Lung (tissue), 11 donors: ENCODE measurements at regions not wholly inside any gene's neighbourhood (a gene's known extent, or its start where the extent isn't known, plus 50 kb on each side); places are given as distances from the start of the nearest gene placed in this dataset.

ENCODE experiments used
- ATAC-seq: fragments of 200-7000 bp; cut with Tn5 transposase; one replicate; pipeline ENCODE4 v1.9.1; 2020; ENCODE audit warnings: moderate number of reproducible peaks; ENCODE audit not compliant: insufficient read depth, low FRiP score
- DNase-seq, 3 donors: peaks; one replicate each; pipeline ENCODE4 v3.0.0-alpha.2; 2013 to 2017
- H3K27ac ChIP-seq, 2 donors: one replicate each; pipeline ENCODE4 v1.5.1; 2013; ENCODE audit warnings: mild to moderate bottlenecking in 2 of 2, moderate library complexity in 2 of 2, control low read depth in 1 of 2, inconsistent platforms in 1 of 2, low read depth in 1 of 2, low read length in 1 of 2
- H3K27me3 ChIP-seq, 3 donors: one replicate each; pipeline ENCODE4 v1.5.1; 2013; ENCODE audit warnings: low read length in 2 of 3; ENCODE audit not compliant: control insufficient read depth in 3 of 3, insufficient read depth in 3 of 3
- H3K36me3 ChIP-seq, 4 donors: one replicate each; pipeline ENCODE4 v1.5.1; 2013; ENCODE audit warnings: low read length in 4 of 4, mild to moderate bottlenecking in 1 of 4, moderate library complexity in 1 of 4; ENCODE audit not compliant: control insufficient read depth in 4 of 4, insufficient read depth in 4 of 4
- H3K4me1 ChIP-seq, 5 donors: one replicate each; pipeline ENCODE4 v1.5.1; 2013; ENCODE audit warnings: low read length in 5 of 5, mild to moderate bottlenecking in 2 of 5, moderate library complexity in 1 of 5; ENCODE audit not compliant: control insufficient read depth in 5 of 5, insufficient read depth in 5 of 5
- H3K4me3 ChIP-seq: one replicate; pipeline ENCODE4 v1.5.1; 2013; ENCODE audit warnings: mild to moderate bottlenecking, control low read depth, moderate library complexity
- H3K9ac ChIP-seq, 2 donors: one replicate each; pipeline ENCODE4 v1.5.1; 2013; ENCODE audit warnings: low read length in 2 of 2, control low read depth in 1 of 2; ENCODE audit not compliant: insufficient read depth in 1 of 2
- H3K9me3 ChIP-seq, 4 donors: one replicate each; pipeline ENCODE4 v1.5.1; 2013; ENCODE audit warnings: low read length in 3 of 4, mild to moderate bottlenecking in 1 of 4, moderate library complexity in 1 of 4; ENCODE audit not compliant: control insufficient read depth in 4 of 4, insufficient read depth in 3 of 4
- CTCF ChIP-seq: IDR thresholded peaks from 2 replicates; pipeline ENCODE4 v1.5.1; 2012; ENCODE audit warnings: mild to moderate bottlenecking; ENCODE audit errors: control extremely low read depth, extremely low read depth
- WGBS, 2 donors: extraction: QIAGEN DNeasy Blood & Tissue Kit; methylation state at CpG; one replicate each; pipeline ENCODE4 v1.1.7; 2013; 5-methylcytosine and 5-hydroxymethylcytosine counted together
- donor health status: control.
- donor health status: control.
- donor health status: Bipolar disorder and iron deficiency.
- donor health status: healthy.
- donor health status: DM: yes; HTN: yes; CAD: no.

GRCh38 chr18:73985855-73986625, 161.6 kb downstream of the FBXO15 start:
- H3K36me3 ChIP-seq, result no peaks in the 10 kb centered on the region
- no peak overlapping the region for H3K4me3 ChIP-seq
- no peak overlapping the region for H3K9ac ChIP-seq
- DNase-seq, result no peak
- no peak for TF ChIP-seq CTCF
- no peaks in the 10 kb centered on the region for H3K9me3 ChIP-seq
- no peaks in the 10 kb centered on the region for H3K27me3 ChIP-seq
- H3K27ac ChIP-seq, result no peak overlapping the region
- WGBS, 2 donors, result 70 to 92% methylated on average over 2 of the region's 2 CpGs
- no peaks in the 10 kb centered on the region for H3K4me1 ChIP-seq
- ATAC-seq, result no peak

- Histone ChIP-seq H3K36me3 (no peaks in the 10 kb centered on the region), H3K4me3 (no peak overlapping the region), H3K27ac (no peak overlapping the region), H3K9ac (no peak overlapping the region), H3K9me3 (no peaks in the 10 kb centered on the region), H3K4me1 (no peaks in the 10 kb centered on the region), H3K27me3 (no peaks in the 10 kb centered on the region)
- ATAC-seq (no peak), DNase-seq (no peak)
- TF ChIP-seq CTCF, result no peak
- 86 to 94% methylated on average over 6 of the region's 6 CpGs for WGBS, 2 donors
Observed at GRCh38 chr18:73983970-73984369, 163.7 kb downstream of the FBXO15 start.

DNA sequence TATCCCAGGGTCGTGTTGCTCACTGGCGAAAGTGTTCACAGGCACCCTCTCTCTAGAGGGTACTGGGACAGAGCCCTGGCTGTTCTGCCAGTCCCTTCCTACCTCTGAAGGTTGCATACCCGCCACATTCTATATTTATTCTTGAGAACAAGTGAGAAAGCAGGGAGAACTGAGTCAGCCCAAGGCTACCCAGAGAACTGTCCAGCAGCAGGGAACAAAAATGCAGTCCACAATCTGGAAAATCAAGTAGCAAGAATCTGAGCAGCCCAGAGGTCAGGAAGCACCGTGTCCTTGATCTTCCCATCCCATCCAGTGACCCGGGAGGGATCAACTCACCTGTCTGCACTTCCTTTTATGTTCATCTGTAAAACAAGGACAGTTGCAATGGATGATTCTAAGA, 164.1 kb downstream of the FBXO15 start:
- no peaks in the 10 kb centered on the region for H3K27me3 ChIP-seq
- H3K36me3 ChIP-seq, result no peaks in the 10 kb centered on the region
- H3K4me3 ChIP-seq, result no peak overlapping the region
- H3K9ac ChIP-seq, result no peak overlapping the region
- no peak overlapping the region for H3K27ac ChIP-seq
- H3K9me3 ChIP-seq, result no peaks in the 10 kb centered on the region
- DNase-seq (no peak), ATAC-seq (no peak)
- H3K4me1 ChIP-seq, result no peaks in the 10 kb centered on the region
- 78 to 80% methylated on average over 5 of the region's 5 CpGs for WGBS, 2 donors
- TF ChIP-seq CTCF, result no peak

- DNase-seq (no peak), ATAC-seq (no peak)
- Histone ChIP-seq H3K27ac (no peak overlapping the region), H3K36me3 (no peaks in the 10 kb centered on the region), H3K27me3 (no peaks in the 10 kb centered on the region), H3K9me3 (no peaks in the 10 kb centered on the region), H3K4me1 (no peaks in the 10 kb centered on the region), H3K9ac (no peak overlapping the region), H3K4me3 (no peak overlapping the region)
- WGBS, 2 donors, result 77 to 86% methylated on average over 4 of the region's 4 CpGs
- no peak for TF ChIP-seq CTCF
Observed at GRCh38 chr18:73981796-73982195, 165.8 kb downstream of the FBXO15 start.
